Upper lobe of left lung (tissue), 4 donors: ENCODE measurements at regions not wholly inside any gene's neighbourhood (a gene's known extent, or its start where the extent isn't known, plus 50 kb on each side); places are given as distances from the start of the nearest gene placed in this dataset.

Source experiments
- CTCF ChIP-seq, 6 experiments: fragments of 450-650 bp in 4 of 6; fragments of 200-600 bp in 2 of 6; sonication (generic) in 2 of 6; IDR thresholded peaks; one replicate each; pipeline ENCODE4 v1.5.1; 2016 to 2019; ENCODE audit warnings: antibody characterized with exemption in 6 of 6
- EP300 ChIP-seq, 4 donors: sonication (generic); formaldehyde crosslinking; IDR thresholded peaks; one replicate each; pipeline ENCODE4 v1.5.1; 2017; ENCODE audit warnings: antibody characterized with exemption in 4 of 4, control low read depth in 2 of 4
- POLR2A ChIP-seq, 4 donors: fragments of 450-650 bp; IDR thresholded peaks; one replicate each; pipeline ENCODE4 v1.5.1; 2016 to 2017; ENCODE audit warnings: antibody characterized with exemption in 4 of 4, mild to moderate bottlenecking in 2 of 4
- POLR2AphosphoS5 ChIP-seq, 2 donors: sonication (generic); formaldehyde crosslinking; IDR thresholded peaks; one replicate each; pipeline ENCODE4 v1.5.1; 2017; ENCODE audit warnings: antibody characterized with exemption in 2 of 2

- TF ChIP-seq POLR2A (IDR thresholded peaks at IDR 0.05) = no peak
- no peak for TF ChIP-seq POLR2AphosphoS5 (IDR thresholded peaks at IDR 0.05)
- no peak for TF ChIP-seq CTCF (IDR thresholded peaks at IDR 0.05)
- peak in 2 of 4 donors; percentile 45 for TF ChIP-seq EP300 (IDR thresholded peaks at IDR 0.05)
These were observed 97.3 kb upstream of the SOX3 start for GRCh38 chrX:140602140-140602539.
